NCI-H460 (cell line): ENCODE measurements at regions not wholly inside any gene's neighbourhood (a gene's known extent, or its start where the extent isn't known, plus 50 kb on each side); places are given as distances from the start of the nearest gene placed in this dataset.

Experiments used
- DNase-seq: peaks from one replicate; pipeline ENCODE4 v3.0.0-alpha.2; 2016; ENCODE audit warnings: low read depth; ENCODE audit errors: extremely low read depth

DNA sequence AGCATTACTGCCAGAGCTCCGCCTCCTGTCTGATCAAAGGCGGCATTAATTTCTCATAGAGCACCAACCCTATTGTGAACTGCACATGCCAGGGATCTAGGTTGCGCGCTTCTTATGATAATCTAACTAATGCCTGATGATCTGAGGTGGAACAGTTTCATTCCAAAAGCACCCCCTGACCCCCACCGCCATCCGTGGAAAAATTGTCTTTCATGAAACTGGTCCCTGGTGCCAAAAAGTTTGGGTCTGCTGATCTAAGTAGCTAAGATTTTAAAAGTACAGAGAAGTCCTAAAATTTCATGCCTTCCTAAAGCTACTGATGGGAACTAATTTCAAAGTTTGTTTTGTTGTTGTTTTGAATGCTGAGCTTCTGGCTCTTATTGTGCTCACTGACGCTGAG lies 281.6 kb downstream of the PRL start:
- no peak for DNase-seq

DNA sequence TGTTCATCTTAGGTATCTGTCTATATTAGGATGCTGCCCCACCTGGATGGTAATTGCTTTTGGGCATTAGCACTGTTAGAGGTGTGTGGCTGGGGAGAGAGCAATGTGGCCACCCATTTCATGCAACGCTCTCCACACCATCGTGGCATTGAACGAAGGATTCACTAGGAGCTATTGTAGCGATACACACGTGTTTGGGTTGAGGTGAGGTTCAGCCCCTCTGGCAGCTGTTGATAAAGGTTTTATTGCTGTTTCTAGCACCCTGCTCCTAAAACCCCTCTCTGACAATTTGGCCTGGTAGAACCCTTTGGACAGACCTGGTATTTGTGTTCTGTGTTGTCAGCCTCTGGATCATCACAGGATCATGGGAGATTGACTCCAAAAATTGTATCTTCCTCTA lies 280.9 kb downstream of the PRL start:
- DNase-seq = no peak

DNA sequence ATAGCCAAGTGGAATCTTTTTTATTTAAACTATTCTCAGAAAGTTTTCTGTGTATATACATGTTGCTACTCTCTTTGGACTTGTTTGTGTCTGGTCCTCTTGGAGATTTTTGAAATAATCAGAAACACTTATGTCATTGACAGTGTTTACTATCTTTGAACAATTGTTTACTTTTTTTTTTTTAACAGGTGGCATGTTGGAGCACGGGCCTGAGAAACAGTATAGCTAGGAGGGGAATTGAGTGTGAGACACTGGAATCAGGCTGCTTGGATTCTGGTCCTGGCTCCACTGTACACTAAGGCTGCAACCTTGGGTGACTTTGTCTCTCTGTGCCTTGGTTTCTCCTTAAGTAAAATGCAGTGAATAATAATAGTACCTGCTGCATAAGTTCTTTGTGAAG lies 279.6 kb downstream of the PRL start:
- no peak for DNase-seq

DNA sequence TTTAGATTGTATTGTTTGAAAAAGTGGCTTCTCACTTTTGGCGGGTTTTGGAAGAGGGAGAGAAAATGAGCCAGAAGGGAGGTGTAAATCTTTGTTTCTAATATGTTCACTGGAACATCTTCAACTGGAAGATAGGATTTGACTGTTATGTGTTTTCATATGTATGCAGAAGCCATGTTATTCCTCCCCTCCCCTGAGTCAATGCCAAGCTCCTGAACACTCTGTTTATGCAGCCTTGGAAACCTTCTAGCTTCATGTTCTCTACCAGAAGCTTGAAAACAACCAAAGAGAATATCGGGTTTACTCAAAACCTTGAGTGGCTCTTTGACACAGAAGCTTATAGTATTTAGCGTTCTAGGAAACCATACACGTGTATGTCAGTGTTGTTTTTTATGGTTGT lies 279.1 kb downstream of the PRL start:
- DNase-seq = no peak

DNA sequence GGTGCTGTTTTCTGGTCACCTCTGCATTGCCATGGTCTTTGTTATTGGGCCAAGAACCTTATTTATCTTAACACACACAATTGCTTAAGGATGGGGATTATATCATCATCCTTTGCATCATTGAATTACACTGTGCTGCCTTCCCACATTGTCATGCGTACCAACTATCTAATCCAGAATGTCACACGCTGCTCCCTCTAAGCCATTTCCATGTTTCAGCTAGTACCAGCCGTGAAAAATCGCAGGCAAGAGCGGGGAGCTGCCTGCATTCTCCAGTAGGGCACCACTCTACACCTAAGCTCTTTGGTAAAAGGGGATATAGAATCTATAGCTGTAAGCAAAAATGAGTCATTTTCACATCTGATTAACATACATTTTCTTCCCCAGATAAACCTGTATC lies 277.0 kb downstream of the PRL start:
- DNase-seq = no peak

DNA sequence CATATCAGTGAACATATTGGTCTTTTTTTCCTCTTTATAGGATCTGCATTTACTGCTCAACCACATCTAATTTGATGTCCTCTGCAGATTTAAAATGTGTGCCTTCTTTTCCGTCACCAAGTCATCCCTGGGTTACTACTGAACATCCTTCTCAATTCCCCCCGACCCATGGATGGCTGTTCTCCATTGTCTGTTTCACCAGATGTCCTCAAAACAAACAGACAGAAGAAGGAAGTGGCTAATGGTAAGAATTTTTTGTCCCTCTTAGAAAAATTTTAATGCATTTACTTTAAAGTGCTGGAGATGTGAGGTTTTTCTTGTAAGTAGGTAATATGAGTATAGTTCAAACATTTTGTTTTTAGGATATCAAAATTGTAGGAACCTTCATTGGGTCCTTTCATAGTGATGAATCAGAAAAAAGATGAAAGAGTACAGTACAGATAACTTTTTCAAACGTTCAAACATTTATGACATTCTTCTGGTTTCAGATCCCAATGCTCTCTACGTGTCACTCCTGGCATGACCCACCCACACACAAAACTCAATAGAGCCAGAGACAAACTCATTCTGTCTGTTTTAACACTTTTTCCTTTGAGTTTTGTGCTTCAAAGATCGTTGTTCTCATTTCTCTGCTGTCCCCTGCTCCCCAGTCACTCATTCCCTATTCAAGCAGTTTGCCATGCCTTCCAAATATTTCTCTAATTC lies 276.4 kb downstream of the PRL start:
- DNase-seq = no peak

DNA sequence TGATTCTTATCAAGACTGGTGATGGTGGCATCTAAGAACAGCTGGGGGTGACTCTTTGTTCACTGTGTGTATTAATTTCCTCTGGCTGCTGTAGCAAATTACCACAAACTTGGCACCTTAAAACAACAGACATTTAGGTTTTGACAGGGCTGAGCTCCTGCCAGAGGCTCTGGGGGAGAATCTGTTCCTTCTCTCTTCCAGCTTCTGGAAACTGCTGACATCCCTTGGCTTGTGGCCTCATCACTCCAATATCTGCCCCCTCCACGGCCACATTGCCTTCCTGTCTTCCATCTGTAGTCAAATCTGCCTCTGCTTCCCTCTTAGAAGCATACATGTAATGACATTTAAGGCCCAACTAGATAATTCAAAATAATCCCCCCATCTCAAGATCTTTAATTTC lies 274.9 kb downstream of the PRL start:
- DNase-seq = no peak

DNA sequence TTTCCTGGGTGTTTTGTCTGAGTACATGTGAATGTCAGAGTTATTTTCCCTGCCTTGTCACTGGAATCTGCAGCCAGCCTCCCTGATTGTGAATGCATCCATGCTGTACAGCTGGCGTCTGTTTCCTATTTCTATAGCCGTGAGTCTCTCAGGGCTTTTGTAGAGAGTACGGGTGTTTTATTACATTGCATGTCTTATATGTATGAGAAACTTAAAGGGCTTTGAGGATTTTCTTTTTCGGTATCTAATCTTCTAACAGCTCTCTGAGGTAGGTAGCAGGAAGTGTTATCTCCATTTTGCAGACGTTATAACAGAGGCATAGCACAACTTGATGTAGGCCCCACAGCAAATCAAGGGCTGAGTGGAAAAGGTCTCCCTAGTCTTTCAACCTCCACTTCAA lies 272.9 kb downstream of the PRL start:
- DNase-seq = no peak

DNA sequence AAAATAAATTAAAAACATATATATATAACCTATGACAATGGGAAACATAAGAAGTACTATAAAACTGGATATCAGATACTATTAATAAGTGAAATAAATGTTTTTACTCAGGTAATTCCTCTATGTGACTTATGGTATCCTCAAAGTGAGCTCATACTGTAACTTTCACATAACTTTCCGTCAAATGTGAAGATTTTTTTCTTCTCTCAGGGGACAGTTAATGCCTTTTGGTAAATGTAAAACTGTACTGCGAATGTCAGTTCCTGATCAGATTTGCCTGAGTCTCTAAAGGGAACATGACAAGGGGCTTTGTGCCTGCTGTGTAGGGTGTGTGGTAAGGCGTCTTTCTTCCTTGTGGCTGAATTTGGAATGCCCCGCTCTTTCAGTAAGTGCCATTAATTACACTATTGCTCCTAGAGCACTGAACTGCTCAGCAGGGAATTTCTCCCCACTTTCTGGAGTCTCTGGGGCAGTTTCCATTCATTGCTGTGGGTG lies 271.8 kb downstream of the PRL start:
- DNase-seq = no peak

DNA sequence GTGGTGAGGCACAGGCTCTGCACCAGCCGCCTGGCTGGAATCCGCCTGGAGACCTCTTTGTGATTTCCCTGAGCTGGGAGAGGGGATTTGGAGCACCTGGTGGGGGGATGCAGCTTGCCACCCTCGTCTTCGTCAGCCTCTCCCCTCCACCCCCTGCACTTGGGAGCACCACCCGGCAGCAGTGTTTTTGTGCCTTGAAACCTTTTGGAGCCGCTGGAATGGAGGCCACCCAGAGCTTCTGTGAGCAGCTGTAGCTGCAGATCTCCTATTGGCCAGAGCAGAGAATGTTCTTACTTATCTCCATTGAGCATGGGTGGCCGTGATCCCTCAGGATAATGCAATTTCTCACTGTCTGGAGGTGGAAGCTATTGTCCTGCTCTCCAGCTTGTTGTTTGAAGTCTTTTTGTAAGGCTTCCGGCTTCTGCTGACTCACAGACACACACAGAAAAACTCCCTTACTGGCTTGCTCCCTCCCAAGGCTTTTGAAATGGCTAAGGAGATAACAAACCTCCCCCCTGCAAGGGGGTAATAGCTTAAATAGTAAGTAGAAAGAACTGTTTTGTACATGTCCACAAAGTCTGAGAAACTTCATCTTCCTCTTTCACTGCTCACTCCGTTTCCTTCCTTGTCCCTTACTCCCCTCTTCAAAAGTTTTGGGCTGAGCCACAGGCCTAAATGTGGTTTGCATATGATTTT lies 271.2 kb downstream of the PRL start:
- no peak for DNase-seq

DNA sequence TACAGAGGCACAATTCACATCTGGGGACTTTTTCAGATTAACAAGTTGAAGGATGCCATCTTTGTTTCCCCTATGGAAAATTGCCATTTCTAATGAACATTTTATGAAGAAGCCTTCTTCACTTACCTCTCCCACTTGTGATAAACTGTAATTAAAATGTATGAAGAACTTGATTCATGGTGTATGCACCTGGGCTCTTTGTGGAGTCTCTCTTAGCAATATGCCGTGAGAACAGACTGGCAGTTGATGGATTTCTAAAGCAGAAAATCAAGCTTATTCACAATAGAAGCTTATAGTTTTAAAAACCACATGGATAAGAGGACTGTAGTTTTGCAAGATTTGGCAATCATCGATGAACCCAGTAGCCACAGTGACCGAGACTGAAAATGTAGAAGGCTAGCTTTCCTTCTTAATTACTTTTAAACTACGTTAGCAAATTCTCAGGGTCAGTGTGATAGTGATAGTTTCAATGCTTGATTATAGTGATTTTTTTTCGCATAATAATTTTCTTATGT lies 270.6 kb downstream of the PRL start:
- no peak for DNase-seq

DNA sequence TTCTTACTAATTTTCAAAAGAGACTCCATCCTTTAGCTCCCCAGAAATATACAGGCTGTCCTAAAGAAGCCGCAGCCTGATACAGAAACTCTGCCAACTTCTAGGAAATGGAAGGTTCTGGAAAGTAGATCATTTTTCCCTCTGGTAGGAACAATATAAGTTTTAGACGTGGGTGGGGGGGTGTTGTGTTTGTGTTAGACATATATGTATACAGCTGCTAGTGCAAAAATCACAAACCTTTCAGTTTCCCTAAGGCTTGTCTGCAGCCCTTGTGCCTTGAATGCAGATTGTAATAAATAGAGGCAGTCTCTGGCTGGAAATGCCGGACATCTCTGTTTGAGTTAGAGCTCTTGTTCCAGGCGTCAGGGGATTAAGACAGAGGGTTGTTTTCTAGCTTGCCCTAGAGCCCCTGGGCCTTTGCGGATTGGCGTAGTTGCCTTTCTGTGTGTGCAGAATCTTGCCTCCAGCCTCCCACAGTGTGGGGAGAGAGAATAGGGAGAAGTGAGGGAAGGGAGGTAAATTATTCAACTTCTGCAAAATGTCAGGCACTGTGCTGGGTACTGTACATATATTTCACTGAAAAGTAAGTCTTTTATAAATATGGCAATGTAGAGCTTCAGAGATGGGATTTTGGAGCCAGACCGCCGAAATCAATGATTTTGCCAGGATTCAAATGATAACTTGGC lies 269.7 kb downstream of the PRL start:
- no peak for DNase-seq

DNA sequence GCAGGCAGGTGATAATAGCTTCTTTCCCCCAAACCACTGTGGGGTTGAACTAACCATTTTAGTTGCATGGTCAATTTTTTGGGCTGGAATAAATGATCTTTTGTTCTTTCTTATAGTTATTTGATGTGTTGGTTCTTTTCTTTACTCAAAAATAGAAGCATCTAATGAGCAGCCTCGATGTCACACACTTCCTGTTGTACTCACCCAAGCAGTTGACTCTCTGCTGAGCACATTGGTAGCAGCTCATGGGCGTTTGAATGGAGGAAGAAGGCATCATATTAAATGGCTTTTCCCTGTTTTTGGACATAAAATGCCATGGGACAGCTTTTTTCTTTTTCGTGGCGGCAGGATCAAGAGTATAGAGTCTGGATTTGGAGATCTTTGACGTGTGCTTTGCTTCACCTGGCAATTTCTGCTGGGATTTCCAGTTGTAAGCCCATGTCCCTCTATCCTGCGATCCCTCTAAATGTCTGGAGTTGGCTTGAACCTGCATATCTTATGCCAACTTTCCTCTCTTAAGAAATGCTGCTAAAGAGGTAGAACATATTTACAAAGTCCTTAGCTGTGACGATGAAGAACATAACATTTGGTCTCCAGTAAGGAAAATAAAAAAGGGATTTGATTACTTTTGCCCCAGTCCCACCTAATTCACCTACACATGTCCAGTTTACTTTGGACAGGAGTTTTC lies 268.3 kb downstream of the PRL start:
- no peak for DNase-seq

DNA sequence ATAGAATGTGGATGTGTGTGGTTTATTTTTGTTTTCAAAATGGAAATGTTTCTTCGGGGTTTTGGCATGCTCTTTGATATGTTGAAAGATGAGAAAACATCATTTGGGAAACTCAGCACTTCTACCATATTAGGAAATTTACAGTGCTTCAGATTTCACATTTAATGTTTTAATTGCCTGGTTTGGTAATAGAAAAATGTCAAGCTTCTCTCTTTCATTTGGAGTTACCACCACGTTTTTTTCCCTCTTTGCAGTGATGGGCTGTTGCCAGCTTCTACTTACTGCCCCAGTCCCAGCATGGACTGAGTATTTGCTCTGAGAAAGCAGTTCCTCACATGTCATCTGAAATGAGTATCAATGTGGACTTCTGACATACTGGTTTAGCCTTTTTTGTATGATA lies 267.7 kb downstream of the PRL start:
- no peak for DNase-seq

DNA sequence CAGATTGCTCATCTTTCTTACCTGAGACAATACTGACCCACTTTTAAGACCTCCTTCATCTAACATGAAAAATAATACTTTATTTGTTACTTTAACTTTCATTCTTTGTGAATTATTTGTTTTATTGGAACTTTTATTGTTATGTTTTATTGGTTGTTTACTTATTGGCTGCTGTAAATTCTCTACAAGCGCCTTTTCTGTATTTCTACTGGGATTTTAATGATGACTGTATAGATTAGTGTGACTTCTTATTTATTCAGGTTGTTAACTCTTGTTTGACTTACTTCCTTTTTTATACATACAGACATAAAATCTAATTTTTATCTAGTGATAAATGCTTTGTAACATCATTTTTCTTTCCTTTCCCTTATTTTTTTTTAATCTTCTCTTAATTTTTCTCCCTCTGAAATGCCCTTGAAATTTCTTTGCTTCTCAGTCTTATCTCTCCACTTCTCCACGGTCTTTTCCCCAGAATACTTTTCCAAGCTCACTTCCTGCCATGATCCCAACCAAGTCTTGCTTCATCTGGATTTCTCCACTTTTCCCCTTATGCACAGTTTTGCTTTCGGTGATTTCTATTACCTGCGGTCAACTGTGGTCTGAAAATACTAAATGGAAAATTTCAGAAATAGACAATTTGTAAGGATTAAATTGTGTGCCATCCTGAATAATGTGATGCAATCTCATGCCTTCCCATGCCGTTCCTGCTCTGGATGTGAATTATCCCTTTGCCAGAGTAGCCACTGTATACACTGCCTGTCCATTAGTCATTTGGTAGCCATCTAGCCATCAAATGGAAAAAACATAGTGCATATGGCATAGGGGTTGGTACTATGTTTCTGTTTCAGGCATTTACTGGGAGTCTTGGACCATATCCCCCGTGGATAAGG lies 265.9 kb downstream of the PRL start:
- no peak for DNase-seq

DNA sequence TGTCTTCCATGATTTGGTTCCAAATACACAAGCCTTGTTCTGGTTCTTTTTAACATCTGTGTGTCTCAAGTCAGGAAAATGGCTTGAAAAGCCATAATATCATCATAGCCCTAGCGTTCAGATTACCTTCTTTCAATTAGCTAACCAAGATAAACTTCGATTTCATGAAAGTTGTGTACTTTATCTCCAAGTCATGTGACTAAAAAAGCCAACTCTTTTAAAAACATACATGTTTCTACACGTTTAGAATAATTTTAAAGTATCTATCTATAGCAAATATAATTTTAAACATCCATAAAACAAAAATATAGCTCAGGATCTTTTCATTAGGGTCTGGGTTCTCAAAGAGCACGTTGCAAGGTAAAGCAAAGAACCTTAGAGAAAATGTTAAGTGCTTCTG lies 261.1 kb downstream of the PRL start:
- no peak for DNase-seq

DNA sequence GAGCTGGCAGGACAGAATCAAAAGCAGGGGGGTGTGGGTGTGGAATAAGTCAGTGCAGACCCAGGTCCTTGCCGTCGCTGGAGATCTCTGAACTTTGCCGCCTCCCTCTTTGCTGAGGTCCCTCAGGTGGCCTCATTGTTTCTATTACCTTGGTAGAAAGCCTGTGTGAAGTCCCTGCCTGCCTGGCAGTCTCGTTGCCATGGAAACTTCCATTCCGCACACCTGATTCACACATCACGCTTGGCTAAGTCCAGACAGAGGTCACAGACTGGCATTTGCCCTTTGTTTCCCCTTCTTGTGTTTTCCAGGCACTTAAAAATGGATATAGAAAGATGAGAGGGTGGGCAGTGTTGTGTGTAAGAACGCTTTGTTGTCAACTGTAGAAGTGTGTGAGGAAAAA lies 260.6 kb downstream of the PRL start:
- no peak for DNase-seq

DNA sequence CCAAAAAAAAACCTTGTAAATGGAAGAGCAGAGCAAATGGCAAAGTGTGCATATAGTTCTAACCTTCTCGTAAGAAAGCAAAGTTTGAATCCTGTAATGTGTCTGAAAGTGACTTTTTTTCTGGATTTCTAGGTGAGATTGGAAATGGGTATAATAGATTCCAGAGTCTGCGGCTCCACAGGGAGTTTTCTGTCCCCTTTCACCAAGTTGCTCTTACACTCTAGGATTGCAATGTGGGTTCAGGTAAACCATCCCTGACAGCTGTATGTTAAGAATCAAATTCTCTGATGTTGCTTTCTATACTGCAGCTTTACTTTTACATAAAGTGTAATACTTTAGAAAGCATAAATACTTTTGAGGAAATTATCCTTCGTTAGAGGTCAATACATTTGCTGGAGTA lies 260.1 kb downstream of the PRL start:
- DNase-seq = no peak

DNA sequence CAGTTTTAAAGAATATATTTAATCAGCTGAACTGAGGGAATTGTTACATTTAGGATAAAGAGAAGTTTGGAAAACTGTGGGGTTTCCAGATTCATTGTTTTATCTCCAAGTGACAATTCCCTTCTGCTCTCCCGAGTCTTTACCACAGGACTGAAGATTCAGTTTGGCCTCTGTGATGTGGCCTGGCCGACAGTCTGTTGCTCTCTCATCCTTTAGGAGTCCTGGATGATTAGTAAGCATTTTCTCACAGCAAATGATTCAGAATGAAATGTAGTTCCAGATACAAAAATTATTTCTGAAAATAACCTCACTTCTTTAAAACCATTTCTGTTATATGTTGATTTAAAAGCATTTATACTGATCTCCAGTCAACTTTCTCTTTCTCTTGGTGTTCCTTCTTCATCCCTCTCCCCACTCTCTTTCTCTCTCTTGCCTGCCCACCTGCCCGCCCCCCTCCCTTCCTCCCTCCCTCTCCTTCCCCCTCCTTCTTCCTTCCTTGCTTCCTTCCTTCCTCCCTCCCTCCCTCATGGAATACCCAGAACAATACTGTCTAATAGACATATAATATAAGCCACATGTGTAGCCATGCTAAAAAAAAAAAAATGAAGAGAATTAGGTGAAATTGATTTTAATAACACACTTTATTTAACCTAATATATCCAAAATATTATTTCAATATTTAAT lies 254.9 kb downstream of the PRL start:
- DNase-seq = no peak

DNA sequence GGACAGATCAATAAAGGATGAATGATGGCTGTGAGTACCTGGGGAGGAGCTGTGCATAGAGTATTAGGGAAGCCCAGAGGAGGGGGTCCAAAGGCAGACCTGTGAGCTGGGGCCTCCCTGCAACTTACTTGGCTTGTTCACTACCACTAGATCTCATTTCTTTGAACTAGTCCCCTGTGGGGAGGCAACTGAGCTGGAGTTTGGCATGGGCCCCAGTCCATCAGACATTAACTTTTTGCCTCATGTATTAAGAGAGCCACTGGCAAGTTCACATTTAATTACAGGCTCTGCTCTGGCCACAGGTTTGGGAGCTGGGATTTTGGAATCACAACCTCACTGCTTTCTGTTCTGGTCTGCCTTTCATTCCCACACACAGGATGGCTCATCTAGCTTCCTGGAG lies 254.1 kb downstream of the PRL start:
- no peak for DNase-seq
